ENCODE measurements at regions not wholly inside any gene's neighbourhood (a gene's known extent, or its start where the extent isn't known, plus 50 kb on each side); places are given as distances from the start of the nearest gene placed in this dataset.

DNA sequence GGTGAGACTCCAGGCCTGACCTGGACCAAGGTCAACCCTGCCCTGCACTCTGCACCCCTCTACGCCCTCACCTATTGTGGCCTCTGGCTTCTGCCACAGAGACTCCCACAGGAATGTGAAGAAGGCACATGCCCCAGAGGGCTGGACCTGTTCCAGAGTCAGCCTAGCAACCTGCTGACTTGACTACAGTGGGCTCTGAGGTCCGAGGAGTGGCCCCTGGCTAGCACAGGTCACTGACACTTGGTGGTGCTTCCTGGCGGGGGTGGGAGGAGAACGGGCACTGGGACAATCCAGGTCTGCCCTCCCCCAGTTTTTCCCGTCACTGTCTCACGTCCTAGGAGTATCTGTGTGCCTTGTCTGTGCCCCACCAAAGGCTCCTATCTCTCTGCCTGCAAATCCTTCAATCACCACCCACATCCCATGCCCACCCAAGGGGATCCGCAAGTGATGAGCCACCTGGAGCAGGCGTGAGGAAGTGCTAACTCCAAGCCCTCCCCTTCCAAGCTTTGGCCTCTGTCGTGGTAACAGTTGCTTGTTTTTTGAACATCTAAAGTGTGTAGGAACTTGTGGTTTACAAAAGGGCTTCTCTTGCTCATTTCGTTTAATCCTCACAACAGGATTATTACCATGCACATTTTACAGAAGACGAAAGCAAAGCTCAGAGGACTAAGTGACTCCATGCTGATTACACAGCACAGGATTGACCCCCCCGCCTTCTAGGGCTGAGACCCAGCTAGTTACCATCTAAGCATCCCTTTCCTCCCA lies 86.2 kb downstream of the MCFD2 start:
- no peak for DNase-seq

DNA sequence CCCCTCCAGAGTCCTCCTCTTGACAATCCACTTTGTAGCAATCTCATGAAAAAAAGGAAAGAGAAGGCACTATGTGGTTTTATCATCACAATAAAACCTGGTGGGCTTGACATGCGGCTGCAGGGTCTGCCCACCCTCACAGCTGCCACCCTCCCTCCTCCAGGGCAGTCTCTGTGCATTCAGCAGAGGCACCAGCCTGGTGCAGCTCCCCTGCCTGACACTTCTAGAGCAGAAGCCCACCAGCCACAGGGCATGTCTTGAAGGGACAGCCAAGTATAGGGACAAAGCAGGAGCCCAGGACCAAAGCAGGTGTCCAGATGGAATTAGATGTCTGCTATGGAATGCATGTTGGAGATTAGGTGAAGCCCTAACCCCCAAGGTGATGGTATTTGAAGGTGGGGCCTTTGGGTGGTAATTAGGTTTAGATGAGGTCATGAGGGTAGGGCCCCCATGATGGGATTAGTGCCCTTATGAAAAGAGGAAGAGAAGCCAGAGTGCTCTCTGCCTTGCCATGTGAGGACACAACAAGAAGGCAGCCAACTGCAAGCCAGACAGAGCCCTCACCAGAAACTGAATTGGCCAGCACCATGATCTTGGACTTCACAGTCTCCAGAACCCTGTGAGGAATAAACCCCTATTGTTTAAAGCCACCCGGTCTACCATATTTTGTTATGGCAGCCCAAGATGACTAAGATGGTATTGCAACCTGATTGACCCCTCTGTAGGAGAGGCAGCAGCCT lies 86.9 kb downstream of the MCFD2 start:
- no peak for DNase-seq

DNA sequence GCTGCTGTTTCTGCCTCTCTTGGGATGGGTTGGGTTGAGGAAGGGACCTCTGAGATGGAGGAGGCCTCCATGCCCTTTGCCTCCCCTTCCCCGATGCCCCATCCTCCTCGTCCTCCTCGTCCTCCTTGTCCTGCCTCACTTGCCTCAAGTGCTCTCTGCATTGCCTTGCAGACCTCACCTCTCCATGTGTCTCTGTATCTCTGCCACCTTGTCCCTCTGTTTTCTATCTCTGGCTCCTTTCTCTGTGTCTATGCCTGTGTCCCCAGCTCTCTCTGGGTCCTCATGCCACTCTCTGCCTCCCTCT lies 87.5 kb downstream of the MCFD2 start:
- no peak for DNase-seq

DNA sequence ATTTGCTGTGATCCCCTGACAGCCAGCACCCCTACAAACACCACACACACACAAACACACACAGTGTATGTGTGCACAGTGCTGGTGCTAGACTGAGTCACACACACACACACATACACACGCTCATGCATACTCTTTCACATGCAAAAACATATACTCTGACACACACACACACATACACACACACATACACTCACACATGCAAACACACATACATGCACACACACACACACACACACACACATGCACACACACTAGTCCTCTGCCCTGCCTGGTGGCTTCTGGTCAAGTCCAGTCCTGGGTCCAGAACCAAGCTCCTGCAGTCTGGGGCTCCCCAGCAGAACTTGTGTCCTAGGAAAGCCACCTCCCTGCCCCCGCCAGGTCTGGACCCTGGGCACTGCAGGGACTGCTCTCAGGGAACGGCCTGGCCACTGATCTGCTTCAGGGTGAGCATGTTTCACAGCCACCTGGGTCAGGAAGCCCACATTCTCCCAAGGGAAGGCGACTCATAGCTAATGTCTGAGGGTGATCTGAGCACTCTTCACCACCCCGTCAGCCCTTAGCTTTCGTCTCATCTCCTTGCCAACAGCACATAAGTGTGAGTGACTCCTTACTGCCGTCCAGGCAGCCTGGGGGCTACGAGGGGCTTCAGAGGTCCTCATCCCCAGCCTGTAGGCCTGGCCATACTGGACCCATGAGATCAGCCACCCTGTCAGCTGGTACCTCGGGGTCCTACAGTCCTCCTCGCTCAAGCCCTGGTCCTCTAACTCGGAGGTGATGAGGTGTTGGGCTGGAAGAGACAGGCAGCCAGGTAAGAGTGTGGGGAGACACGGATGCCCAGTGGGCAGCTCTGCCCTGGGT lies 88.1 kb downstream of the MCFD2 start:
- DNase-seq, result no peak

DNA sequence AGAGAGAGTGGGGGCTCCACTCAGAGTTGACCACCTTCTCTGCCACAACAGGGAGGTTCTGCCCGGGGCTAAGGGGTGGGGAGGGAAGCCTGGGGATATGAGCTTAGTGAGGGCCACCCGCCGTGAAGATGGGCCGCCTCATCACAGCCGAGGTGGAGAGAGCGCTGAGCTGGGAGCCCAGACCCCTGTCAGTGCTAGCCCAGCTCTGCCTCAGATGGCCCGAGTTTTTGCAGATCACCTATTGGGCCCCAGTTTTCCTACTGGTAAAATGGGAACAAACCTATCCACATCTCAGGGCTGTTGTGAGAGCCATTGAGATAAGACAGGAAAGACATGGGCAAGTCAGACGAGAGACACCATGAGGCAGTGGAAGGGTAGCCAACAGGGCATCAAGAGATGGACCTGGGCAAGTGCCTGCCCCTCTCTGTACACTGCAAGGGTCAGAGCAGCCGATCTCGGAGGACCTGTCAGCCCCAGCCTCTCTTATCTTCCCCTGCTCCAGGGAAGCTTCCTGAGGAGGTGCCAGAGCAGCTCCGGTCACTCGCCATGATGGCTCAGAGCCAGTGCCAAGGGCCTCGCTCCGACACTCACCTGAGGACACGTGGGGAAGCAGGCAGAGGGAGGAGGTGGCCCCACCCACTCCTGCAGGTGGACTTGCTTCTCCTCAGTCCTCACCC lies 88.9 kb downstream of the MCFD2 start:
- no peak for DNase-seq

DNA sequence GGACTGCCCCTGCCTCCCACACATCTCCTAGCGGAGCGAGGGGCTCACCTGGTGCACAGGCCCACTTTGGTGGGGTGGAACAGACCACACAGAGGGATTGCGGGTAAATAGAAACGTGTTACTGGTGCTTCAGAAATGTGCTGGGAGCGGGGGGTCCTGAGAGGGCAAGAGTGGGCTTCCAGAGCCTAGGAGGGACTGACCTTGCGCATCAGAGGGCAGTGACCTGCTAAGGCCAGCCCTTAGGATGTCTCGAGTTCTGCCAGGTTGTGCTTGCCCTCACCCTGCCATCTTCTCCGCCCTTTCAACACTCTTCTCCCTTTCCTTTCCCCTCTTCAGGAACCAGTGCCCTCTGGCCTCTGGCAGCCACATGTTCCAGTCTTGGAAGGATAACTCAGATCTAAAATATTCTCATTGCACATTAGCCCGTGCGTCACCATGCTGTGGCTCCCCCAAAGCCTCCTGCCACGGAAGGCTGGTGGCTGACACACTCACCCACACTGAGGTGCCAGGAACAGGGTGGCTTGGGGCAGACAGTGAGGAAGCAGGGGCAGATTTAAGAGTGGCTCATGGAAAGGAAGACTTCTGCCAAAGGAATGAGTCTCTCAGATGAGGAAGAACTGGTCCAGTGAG lies 89.6 kb downstream of the MCFD2 start:
- no peak for DNase-seq

DNA sequence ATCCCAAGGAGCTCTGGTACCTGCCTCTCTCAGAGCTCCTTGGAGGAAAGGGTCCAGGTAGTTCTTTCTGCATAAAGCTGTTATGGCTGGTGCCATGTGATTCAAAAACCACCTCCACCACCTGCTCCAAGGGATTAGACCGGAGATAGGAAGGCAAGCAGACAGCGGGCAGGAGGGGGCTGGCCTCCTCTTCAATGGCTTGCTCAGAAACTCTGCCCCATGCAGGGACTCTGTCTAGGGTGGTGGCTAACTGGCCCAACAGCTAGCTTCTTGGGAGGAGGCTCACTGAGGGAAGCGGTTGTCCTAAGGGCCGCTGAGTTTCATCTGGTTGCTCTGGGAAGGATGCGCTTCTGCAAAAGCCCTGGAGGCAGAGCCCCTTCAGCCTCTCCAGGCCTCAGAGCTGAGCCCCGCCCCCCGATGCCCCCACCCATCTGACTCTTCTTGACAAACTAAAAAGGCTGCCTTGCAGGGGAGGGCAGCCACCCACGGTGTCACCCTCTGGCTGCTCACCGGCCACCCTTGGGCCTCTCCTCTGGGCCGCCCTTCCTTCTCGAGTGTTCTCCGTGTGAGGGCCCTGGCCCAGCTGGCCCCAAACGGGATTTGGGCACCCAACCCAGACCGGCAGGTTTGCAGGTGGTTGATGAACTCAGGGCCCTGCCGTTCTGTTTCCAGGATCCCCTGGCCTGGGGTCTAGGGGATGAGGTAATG lies 90.2 kb downstream of the MCFD2 start:
- no peak for DNase-seq

DNA sequence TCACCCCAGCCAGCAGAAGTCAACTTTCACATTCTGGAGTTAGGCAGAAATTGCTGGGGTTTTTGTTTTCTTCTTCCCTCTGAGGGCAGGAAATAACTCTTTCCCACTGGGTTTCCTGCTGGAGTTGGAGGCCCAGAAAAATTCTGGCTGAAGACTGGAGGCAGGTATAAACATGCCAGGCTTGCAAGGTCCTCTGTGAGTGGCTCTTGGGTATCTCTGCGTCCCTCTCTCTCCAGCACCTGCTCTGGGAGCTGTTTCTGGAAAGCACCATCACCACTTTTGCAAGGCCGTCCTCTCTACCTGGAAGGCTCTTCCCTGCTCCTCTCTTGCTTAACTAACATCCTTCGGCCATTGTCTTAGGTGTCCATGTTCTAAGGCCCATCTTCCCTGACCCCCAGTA lies 91.0 kb downstream of the MCFD2 start:
- no peak for DNase-seq

DNA sequence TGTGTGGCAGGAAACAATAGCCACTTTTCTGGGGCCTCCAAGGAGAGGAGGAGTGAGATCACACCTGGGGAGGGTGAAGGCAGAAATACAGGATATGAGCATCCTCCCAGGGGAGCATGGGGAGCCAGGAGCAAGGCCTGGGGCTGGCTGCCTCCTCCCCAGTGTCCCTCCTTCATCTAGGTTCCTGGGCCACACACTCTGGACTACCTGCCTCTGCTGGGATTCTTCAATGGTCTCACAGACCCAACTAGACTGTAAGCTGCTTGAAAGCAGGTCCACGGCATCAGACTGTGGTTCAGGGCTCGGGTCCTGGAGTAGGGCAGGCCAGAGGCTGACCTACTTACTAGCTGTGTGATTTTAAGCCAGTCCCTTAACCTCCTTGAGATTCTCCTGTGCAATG lies 94.0 kb downstream of the MCFD2 start:
- DNase-seq, result no peak

DNA sequence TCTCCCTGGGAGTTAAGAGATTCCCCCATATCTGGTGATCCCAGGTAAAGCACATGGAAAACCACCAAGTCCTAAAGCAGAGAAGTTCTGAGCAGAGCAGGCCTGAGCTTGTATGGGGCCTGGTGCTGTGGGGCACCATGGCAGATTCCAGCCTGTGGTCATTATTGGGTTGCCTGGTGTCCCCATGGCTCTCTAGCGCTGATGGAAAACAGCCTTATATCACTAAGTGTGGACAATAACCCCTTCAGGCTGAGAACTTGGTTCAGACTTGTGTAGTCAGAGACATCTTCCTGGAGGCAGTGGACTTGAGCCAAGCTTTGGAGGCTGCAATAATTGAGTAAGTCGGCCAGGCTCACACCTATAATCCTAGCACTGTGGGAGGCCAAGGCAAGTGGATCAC lies 96.8 kb downstream of the MCFD2 start:
- DNase-seq, result no peak

DNA sequence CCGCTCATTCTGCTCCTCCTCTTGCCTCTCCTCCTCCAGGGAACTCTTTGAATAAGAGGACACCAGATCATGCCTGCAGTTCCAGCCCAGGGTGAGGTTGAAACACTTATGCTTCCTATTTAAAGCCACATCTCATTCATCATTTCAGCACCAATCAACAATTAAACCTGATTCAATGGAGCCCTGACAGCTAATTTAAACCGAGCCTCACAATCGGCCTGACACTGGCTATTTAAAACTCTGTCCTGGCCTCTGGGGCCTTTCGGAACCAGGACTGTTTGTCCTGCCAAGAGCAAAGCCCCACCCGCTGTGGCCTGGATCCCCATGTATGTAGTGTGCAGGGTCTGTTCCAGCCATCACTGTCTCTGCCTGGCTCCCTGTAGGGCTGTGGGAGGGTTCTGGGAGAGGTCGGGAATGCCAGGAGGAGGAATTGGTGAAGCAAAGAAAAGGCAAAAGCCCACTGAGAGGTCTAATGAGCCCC lies 97.4 kb downstream of the MCFD2 start:
- DNase-seq, result no peak

DNA sequence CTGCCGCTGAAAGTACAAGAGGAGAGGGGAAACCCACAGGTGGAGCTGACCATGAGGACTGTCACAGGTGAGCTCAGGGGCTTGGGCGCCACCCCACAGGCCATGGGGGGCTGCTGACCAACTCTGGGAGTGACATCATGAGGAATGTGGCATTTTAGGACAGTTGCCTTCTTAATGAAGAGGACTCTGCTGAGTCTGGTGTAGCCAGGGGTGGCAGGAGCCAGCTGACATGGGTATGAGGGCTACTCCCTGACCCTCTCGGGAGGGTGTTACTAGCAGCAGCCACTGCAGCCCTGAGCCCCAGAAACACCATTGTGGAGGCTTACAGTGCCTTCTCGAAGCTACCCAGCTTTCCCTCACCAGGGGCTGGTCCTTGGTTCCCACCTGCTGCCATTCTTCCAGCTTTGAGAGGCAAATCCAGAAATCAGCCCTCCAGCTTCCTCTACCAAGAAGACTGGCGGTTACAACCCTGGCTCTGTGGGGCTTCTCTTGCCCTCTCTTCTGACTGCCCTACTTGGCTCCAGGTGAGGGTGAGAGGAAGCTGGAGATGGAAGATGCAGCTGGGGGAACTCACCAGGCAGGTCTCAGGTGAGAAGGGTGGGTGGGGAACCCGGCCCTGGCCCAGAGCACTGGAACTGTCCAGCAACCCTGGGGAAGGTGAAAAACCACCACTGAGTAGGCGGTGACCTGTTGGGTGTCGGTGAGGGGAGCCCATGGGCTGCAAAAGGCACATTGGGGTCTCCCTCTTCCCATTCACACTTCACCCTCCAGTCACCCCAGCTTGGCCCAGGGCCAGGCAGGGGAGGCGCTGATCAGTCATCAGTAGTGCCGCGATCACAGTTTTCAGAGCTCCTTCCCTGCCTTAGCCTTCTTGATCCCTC lies 98.5 kb downstream of the MCFD2 start:
- DNase-seq, result no peak

DNA sequence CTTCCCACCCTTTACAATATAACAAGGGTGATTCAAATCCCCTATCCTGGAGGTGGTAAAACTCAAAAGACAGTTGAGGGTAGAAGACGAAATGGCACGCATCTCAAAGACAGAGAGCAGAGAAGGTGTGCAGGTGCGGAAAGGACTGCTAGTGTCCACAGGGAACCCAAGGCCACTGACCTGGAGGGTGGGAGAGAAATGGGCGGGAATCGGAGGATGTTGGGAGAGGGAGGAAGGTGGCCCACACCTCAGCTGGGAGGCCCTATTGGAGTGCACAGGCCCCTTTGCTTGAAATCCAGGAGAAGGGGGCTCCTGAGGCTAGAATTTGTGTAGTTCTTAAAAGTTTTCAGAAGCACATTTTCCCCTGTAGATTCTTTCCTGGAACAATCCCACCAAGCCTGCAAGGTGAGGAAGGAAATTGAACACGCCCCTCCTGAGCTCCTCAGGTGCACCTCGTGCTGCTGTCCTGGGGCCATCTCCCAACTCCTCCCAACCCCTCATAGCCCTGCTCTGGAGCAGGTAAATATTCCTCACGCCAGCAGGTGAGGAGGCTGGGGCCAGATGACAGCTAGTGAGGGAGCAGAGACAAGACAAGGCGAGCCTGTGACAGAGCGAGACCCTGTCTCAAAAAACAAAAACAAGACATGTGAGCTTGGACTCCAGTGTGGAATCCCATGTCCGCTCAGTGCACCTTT lies 99.3 kb downstream of the MCFD2 start:
- no peak for DNase-seq

DNA sequence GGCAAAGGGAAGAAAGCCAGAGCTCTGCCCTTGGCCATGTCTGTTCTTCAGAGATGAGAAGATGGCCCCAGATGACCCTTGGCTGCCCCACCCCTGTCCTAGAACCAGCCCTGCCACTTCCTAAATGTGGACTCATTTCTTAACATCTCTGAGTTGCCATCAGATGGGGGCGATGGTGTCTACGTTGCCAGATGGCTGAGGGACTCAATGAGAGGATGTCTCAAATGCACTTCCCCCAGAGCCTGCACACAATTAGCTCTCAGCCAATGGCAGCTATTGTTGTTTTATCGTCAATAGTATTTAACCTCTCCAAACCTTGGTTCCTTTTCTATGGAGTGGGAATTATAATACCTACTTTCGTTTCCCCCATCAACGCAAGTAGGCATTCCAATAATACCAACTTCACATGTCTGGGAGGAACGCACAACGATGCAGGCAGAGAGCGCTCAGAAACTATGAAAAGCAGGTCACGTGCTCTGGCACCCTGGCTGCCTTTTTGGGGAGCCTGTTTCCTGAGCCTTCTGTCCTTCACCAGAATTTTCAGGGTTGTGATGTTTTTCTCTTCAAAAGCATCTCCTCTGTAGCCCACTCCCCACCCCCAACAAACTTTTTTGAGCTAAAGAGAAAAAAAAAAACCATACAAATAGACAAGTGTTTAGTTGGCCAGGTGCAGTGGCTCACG lies 100.3 kb downstream of the MCFD2 start:
- DNase-seq, result no peak

DNA sequence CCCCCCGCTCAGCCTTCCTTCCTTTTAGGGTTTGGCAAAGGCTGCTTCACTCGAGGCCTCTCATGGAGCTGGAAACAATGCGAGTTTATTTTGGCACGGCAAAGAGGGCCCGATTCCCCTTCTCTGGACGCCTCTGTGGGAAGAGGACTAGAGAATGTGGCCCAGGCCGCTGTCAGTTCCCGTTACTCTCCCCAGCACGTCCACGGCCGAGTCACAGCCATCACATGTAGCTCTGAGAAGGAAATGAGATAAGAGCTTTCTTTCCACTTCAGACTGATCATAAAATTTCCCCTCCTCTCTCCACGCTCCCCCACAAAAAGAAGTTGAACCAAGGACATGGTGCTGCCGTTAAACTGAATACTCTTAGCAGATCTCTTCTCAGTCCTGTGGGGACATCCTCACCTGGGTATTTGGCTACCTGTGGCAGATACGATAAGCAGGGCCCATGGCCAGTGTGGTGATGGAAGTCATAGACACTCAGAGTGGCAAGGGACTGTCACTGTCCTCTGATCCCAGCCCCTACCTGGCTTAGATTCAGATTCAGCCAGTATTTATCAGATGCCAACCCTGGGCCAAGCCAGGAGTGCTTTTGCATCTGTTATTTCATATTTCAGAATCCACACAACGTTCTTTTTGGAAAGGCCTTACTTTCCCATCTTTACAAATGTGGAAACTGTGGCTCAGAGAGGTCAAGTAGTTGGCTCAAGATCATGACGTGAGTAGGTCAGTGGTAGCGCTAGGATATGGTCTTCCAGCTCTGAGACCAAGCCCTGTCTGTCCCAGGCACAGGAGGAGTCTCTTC lies 101.2 kb downstream of the MCFD2 start:
- DNase-seq, result no peak

DNA sequence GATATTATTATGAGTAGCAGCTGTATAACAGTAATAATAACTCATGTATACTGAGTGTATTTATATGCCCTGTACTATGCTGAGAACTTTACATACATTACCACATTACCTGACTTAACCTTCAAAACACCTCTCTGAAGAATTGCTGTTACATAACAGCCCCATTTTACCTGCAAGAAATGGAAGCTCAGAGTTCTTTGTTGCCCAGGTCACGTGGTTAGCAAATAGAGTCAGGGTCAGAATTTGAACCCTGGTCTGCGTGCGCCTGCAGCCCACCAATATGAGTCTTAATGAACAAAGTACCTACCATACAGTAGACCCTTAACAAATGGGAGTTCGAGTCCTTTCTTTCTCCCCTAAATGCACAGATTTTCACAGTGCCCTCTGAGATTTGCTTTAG lies 101.9 kb downstream of the MCFD2 start:
- DNase-seq, result no peak

DNA sequence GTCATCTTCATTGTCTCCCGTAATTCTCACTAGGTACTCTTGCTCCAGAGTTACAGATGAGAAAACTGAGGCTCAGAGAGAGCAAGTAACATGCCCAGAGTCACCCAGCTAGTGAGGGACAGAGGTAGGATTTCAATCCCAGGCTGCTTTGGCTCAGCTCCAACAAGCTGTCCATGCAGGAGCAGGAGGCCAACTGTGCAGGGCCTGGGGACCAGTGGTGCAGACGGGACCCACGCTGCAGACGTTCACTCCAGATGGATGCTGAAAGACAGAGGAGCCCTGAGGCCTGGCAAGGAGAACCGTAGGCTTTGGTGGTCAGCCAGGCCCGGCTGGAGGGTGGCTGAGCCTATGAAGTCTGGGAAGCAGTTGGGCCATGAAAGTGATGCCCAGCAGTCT lies 102.6 kb downstream of the MCFD2 start:
- no peak for DNase-seq
